ENCODE measurements at regions not wholly inside any gene's neighbourhood (a gene's known extent, or its start where the extent isn't known, plus 50 kb on each side); places are given as distances from the start of the nearest gene placed in this dataset.
"Not testable (repeated sequence)": the region's sequence is repeated elsewhere in the genome, so short reads cannot be mapped to it uniquely, and the experiment has no call there.

- no peak for DNase-seq
These were observed 137.9 kb upstream of the SLC24A2 start for GRCh38 chr9:19926774-19927173.

GRCh38 chr9:19925674-19926503 lies 137.1 kb upstream of the SLC24A2 start:
- no peak for DNase-seq

- no peak for DNase-seq
These were observed 135.2 kb upstream of the SLC24A2 start for GRCh38 chr9:19924080-19924479.

DNA sequence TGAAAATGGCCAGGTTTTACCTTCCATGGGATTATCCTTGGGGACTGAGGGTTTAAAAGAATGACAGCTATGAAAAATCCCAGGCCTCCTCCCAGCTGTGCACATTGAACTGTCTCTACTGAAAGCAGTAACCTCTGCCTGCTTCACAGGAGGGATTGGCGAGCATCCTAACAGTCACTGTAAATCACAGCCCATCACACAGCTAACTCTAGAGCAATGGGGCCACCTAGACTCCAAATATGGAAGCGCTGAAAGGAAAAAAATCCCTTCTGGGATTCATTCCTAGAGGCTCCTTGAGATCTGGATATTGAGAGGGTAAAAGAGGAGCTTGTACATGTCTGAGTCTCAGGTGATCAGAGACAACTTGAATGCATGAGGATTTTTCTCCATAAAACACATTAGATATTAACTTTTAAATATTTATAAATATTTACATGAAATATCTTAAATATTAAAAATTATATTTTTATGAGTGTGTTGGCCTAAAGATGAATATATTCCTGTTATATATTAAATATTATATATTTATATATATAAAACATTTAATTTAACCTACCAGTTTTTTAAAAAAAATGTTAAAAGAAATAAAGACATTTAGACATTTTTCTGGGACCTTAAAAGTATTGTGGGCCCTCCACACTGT lies 133.8 kb upstream of the SLC24A2 start:
- no peak for DNase-seq

DNA sequence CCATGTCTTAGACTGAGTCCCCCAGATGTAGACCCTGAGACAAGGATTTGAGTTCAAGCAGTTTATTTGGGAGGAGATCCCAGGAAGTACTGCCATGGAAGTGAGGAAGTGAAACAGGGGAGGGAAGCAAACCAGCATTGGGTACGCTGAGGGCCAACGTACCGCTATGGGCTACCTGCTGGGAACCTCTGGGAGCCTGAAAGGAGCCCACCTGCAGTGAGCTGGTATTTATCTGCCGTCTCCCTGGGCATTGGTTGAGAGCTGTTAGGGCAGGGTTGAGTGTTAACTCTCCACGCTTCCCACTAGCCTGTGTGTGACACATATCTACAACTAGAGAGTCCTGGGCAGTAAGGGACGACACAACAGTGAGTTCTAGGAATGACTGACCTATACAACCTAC lies 131.6 kb upstream of the SLC24A2 start:
- DNase-seq: no peak

DNA sequence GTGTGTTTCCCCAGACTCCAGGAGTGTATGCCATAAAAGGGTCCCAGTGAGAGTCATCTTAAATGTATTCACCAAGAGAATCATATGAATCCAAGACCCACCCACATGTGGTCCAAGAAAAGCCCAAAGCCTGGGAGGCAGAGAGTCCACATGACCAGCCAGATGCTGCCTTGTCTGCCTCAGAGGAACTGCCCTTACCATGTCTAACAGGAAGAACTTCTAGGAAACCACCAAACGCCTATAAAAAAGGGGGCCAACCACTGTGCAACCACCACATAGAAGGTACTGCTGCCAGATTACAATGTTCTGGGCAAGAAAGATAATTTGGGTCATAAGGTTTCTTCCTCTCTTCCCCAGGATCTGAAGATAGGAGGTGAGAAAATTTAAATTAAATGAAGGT lies 129.8 kb upstream of the SLC24A2 start:
- no peak for DNase-seq

- DNase-seq: no peak
These were observed 125.2 kb upstream of the SLC24A2 start for GRCh38 chr9:19914044-19914443.

GRCh38 chr9:19913151-19913550 lies 124.3 kb upstream of the SLC24A2 start:
- DNase-seq: no peak

DNA sequence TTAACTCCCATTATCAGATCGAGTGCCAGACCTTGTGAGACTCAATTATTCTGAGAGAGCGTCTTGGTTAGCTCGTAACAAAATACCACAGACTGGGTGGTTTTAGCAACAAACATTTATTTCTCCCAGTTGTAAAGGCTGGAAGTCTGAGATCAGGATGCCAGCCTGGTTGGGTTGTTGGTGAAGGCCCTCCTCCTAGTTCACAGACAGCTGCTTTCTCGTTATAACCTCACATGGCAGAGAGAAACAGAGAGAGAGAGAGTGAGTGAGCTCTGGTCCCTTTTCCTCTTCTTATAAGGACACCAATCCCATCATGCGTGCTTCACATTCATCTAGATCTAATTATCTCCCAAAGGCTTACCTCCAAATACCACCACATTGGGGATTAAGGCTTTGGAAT lies 114.2 kb upstream of the SLC24A2 start:
- DNase-seq: no peak

DNA sequence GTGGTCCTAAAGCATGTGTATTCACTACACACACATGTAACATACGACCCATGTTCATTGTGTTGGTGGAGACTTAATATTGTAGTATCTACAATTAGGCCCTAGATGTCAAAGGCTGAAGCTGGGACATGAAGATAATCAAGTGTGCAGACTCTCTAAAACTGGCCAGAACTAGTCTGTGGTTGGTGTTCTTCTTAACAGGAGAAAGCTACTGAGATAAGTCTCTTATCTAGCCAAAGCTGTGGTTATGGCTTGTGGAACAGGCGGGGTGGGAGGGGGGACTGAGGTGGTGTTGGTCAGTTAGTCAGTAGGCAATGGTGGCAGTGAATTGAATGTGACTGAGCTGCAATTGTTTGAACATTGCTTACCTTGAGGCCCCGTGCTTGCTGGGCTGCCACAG lies 112.7 kb upstream of the SLC24A2 start:
- no peak for DNase-seq

GRCh38 chr9:19896161-19896560 lies 107.3 kb upstream of the SLC24A2 start:
- no peak for DNase-seq

DNA sequence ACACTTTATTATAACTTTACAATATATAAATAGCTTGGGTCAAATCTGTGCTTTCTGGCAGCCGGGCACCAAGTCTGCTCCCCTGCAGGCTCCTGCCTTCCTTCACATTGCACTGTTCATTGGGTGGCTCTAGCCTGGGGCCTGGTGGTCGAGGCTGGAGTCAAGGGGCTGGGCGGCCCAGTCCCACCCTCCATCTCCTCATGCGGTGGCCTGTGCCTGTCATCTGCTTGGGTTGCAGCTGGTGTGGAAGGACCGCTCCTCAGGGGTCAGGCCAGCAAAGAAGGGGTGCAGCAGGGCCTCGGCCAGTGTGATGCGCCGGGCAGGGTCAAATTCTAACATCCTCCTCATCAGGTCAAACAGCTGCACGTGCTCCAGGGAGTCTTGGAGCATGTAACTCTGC lies 106.7 kb upstream of the SLC24A2 start:
- not testable (repeated sequence) for DNase-seq

DNA sequence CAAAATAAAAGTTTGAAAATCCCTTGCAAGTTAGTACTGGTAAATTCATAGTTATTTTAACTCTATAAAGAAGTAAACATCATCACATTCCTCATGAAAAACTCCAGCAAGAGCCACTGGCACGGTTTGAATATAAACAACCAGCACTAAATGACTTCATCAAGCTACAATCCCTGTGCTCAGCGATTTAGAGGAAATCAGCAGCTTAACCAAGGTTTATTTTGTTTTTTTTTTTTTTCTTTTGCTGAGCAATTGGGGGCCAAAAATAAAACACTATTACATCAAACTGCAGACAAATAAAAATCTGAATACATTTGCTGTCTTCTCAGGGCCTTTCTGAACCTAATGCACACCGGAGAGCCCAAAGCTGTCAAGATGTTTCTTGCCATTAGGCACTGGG lies 106.2 kb upstream of the SLC24A2 start:
- DNase-seq: no peak

DNA sequence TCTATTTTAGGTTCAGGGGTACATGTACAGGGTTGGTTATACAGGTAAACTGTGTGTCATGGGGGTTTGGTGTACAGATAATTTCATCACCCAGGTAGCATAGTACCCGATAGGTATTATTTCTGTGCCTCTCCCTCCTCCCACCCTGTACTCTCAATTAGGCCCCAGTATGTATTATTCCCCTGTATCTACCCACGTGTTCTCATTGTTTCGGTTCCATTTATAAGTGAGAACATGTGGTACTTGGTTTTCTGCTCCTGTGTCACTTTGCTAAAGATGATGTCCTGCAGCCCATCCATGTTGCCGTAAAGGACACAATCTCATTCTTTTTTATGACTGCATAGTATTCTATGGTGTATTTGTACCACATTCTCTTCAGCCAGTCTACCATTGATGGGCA lies 96.8 kb upstream of the SLC24A2 start:
- DNase-seq: no peak

DNA sequence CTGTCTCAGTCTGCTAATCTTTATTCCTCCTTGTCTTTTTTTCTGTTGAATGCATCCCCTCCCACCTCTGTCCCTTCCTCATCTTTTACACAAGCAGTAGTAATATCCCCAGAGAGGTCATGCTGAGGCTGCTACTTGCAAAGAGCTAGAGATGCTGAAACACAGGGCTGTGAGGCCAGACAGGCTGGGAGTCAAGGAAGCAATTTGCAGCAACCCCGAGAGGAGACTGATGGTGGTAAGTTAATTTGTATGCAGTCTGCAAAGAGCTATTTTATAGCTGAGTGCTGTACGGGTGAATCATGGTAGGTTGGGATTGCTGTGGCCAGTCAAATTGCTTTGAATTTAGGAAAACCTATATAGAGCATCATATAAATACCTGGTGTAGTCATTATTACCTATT lies 90.2 kb upstream of the SLC24A2 start:
- no peak for DNase-seq

DNA sequence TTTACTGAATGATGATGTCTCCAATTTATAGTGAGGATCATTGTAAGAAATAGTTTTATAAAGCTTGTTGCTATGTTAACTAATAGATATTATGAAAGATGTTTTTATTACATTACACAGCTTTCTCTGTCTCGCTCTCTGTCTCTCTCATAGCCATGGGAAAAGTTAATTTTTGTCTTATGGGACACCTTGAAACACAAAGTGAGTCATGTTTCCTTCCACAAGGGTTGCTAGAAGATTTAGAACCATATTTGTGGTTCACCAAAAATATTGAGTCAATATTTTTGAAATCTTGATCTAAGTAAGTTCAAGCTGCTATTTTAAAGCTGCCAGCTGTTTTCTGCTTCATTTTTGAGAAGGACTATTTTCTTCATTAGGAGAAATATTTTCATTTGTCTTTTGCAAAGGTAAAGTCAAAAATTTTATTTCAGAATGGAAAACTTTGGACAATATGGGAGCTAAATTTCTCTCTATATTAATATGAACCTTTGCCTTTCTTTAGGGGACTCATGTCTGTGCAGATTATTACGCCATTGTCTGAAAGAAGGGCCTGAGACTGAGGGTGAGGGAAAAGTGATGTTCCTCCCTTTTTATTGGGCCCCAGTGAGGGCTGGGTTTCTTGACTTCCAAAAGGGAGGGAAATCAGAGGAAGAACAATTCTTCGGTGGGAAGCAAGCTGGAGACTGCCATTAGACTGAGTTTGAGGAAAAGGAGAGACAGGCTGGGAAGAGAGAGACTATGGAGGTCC lies 87.9 kb upstream of the SLC24A2 start:
- no peak for DNase-seq

- DNase-seq: no peak
These were observed 86.6 kb upstream of the SLC24A2 start for GRCh38 chr9:19875291-19875920.

- DNase-seq: not testable (repeated sequence)
These were observed 84.4 kb upstream of the SLC24A2 start for GRCh38 chr9:19873188-19873587.

DNA sequence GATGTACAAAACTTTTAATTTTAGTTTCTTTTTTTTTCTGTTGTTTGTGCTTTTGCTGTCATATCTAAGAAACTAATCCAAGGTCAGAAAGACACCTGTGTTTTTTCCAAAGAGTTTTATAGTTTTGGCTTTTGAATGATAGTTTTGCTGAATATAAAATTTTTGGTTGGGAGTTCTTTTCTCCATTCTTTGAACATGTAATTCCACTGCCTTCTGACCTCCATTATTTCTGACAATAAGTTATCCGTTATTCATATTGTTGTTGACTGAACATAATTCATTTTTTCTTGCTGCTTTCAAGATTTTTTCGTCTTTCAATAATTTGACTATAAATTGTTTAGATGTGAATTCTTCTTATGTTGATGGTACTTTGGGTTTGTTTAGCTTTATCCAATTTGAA lies 82.2 kb upstream of the SLC24A2 start:
- no peak for DNase-seq

DNA sequence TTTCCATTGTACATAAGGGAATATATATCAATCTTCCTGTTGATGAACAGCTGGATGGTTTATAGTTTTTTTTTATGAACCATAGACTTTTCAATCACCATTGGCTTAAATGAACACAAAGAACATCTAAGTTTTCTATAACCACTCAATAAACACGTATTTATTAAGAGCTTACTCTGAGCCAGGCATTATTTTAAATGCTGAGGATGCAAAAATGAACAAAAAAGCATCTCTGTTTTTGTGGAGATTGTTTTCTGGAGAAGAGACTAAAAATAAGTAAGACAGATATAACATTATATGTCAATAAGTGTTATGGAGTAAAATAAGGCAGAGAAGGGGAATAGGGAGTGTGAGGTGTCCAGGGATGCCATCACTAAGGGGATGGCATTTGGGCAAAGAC lies 52.1 kb upstream of the SLC24A2 start:
- DNase-seq: no peak

Measured in NCI-H510A (cell line).